Posterior cingulate gyrus (tissue), 11 donors: ENCODE measurements at regions not wholly inside any gene's neighbourhood (a gene's known extent, or its start where the extent isn't known, plus 50 kb on each side); places are given as distances from the start of the nearest gene placed in this dataset.

Source experiments
- DNase-seq, 10 donors: peaks; one replicate each; pipeline versions ENCODE4 v3.0.0 to v3.0.0-alpha.2; 2020 to 2021; ENCODE audit warnings: mixed read lengths in 3 of 10
- intact Hi-C: fragments of 100-400 bp; cut with DNase I; formaldehyde crosslinking; loops from one replicate; pipeline ENCODE4 v1.15.1; 2023

- DNase-seq = peak in 1 of 10 donors; percentile 67
- intact Hi-C loops = no loop called here
Observed at GRCh38 chr18:42437646-42438045, 482.6 kb downstream of the PIK3C3 start.

GRCh38 chr18:42442656-42443055, 487.6 kb downstream of the PIK3C3 start:
- intact Hi-C loops = no loop called here
- no peak for DNase-seq

- intact Hi-C loops = no loop called here
- DNase-seq = no peak
Observed at GRCh38 chr18:42444349-42444748, 489.3 kb downstream of the PIK3C3 start.

GRCh38 chr18:42445359-42445758, 490.3 kb downstream of the PIK3C3 start:
- no peak for DNase-seq
- intact Hi-C loops = no loop called here

- intact Hi-C loops = no loop called here
Observed at GRCh38 chr18:42446195-42446594, 491.2 kb downstream of the PIK3C3 start.

GRCh38 chr18:42447688-42448087, 492.7 kb downstream of the PIK3C3 start:
- no peak for DNase-seq
- intact Hi-C loops = no loop called here

More at GRCh38 chr18:42446195-42446594, 491.2 kb downstream of the PIK3C3 start:
- DNase-seq = no peak

- no peak for DNase-seq
- intact Hi-C loops = no loop called here
Observed at GRCh38 chr18:42458226-42458625, 503.2 kb downstream of the PIK3C3 start.

GRCh38 chr18:42459873-42460272, 504.8 kb downstream of the PIK3C3 start:
- DNase-seq = no peak
- intact Hi-C loops = no loop called here

- no peak for DNase-seq
- intact Hi-C loops = no loop called here
Observed at GRCh38 chr18:42471885-42472284, 516.9 kb downstream of the PIK3C3 start.

- no peak for DNase-seq
- intact Hi-C loops = no loop called here
Observed at GRCh38 chr18:42473611-42474010, 518.6 kb downstream of the PIK3C3 start.

- DNase-seq = no peak
Observed at GRCh38 chr18:42474577-42474976, 519.5 kb downstream of the PIK3C3 start.

GRCh38 chr18:42475157-42475556, 520.1 kb downstream of the PIK3C3 start:
- no peak for DNase-seq
- intact Hi-C loops = no loop called here

More at GRCh38 chr18:42474577-42474976, 519.5 kb downstream of the PIK3C3 start:
- intact Hi-C loops = no loop called here

- intact Hi-C loops = no loop called here
Observed at GRCh38 chr18:42477267-42477666, 522.2 kb downstream of the PIK3C3 start.

GRCh38 chr18:42480441-42480840, 525.4 kb downstream of the PIK3C3 start:
- no peak for DNase-seq
- intact Hi-C loops = no loop called here

More at GRCh38 chr18:42477267-42477666, 522.2 kb downstream of the PIK3C3 start:
- no peak for DNase-seq

- intact Hi-C loops = no loop called here
Observed at GRCh38 chr18:42484648-42485047, 529.6 kb downstream of the PIK3C3 start.

GRCh38 chr18:42486271-42486670, 531.2 kb downstream of the PIK3C3 start:
- intact Hi-C loops = no loop called here
- DNase-seq = no peak

More at GRCh38 chr18:42484648-42485047, 529.6 kb downstream of the PIK3C3 start:
- no peak for DNase-seq

- no peak for DNase-seq
- intact Hi-C loops = no loop called here
Observed at GRCh38 chr18:42508683-42509296, 553.8 kb downstream of the PIK3C3 start.

- DNase-seq = no peak
- intact Hi-C loops = no loop called here
Observed at GRCh38 chr18:42509750-42510415, 554.8 kb downstream of the PIK3C3 start.

GRCh38 chr18:42510540-42510939, 555.5 kb downstream of the PIK3C3 start:
- intact Hi-C loops = no loop called here
- DNase-seq = no peak

- intact Hi-C loops = no loop called here
- DNase-seq = no peak
Observed at GRCh38 chr18:42513441-42513840, 558.4 kb downstream of the PIK3C3 start.

GRCh38 chr18:42514512-42514911, 559.5 kb downstream of the PIK3C3 start:
- intact Hi-C loops = no loop called here
- no peak for DNase-seq

GRCh38 chr18:42517896-42518295, 562.9 kb downstream of the PIK3C3 start:
- no peak for DNase-seq
- intact Hi-C loops = no loop called here
